ENCODE measurements at regions not wholly inside any gene's neighbourhood (a gene's known extent, or its start where the extent isn't known, plus 50 kb on each side); places are given as distances from the start of the nearest gene placed in this dataset.

- H3K4me3 ChIP-seq (ENCODE audit: low read depth, low read length): no peak overlapping the region
- in situ Hi-C loops (cut with HindIII; ENCODE audit: low pct_ligation_motif_present, low sequenced_read_pairs): no loop called here
- TF ChIP-seq CTCF (IDR thresholded peaks at IDR 0.05; ENCODE audit: low read depth, low read length, missing control alignments): no peak
These were observed 79.4 kb upstream of the RRP15 start for GRCh38 chr1:218205721-218206120.

GRCh38 chr1:218207194-218207593, 77.9 kb upstream of the RRP15 start:
- Histone ChIP-seq H3K36me3 (replicated peaks) (no peaks in the 10 kb centered on the region), H3K4me3 (ENCODE audit: low read depth, low read length) (no peak overlapping the region), H3K27ac (no peak overlapping the region), H3K27me3 (replicated peaks) (no peaks in the 10 kb centered on the region)
- in situ Hi-C loops (cut with HindIII; ENCODE audit: low pct_ligation_motif_present, low sequenced_read_pairs): no loop called here
- no peak for DNase-seq
- TF ChIP-seq CTCF (IDR thresholded peaks at IDR 0.05; ENCODE audit: low read depth, low read length, missing control alignments): no peak

More at GRCh38 chr1:218205721-218206120, 79.4 kb upstream of the RRP15 start:
- Histone ChIP-seq H3K27me3 (replicated peaks) (no peaks in the 10 kb centered on the region), H3K36me3 (replicated peaks) (no peaks in the 10 kb centered on the region), H3K27ac (no peak overlapping the region)
- no peak for DNase-seq

DNA sequence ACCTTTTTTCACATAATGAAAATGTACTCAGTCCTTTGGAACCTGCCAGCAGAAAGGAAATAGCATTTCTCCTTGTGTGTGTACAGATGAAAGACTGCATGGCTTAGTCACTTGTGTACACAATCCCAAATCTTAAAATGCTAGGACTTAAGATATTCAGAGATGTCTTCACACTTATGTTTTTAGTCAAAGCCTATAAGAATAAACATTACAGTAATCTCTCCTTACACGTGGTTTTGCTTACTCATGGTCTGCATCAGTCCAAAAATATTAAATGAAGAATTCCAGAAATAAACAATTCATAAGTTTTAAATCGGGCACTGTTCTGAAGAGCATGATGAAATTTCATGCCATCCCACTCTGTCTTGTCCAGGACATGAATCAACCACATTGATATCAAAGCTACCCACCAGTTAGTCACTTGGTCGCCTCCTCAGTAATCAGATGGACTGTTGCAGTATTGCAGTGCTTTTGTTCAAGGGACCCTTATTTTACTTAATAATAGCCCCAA, 75.7 kb upstream of the RRP15 start:
- Histone ChIP-seq H3K36me3 (replicated peaks) (no peaks in the 10 kb centered on the region), H3K27ac (peak overlapping the region; percentile 27), H3K4me3 (ENCODE audit: low read depth, low read length) (no peak overlapping the region), H3K27me3 (replicated peaks) (no peaks in the 10 kb centered on the region)
- in situ Hi-C loops (cut with HindIII; ENCODE audit: low pct_ligation_motif_present, low sequenced_read_pairs): no loop called here
- TF ChIP-seq CTCF (IDR thresholded peaks at IDR 0.05; ENCODE audit: low read depth, low read length, missing control alignments): no peak
- peak; percentile 51 for DNase-seq

GRCh38 chr1:218211241-218211640, 73.9 kb upstream of the RRP15 start:
- H3K4me3 ChIP-seq (ENCODE audit: low read depth, low read length): no peak overlapping the region
- no peaks in the 10 kb centered on the region for H3K27me3 ChIP-seq (replicated peaks)
- no peak for DNase-seq
- in situ Hi-C loops (cut with HindIII; ENCODE audit: low pct_ligation_motif_present, low sequenced_read_pairs): no loop called here
- no peak overlapping the region for H3K27ac ChIP-seq
- H3K36me3 ChIP-seq (replicated peaks): no peaks in the 10 kb centered on the region
- no peak for TF ChIP-seq CTCF (IDR thresholded peaks at IDR 0.05; ENCODE audit: low read depth, low read length, missing control alignments)

- no peak for DNase-seq
- no peak for TF ChIP-seq CTCF (IDR thresholded peaks at IDR 0.05; ENCODE audit: low read depth, low read length, missing control alignments)
- Histone ChIP-seq H3K4me3 (ENCODE audit: low read depth, low read length) (no peak overlapping the region), H3K27me3 (replicated peaks) (no peaks in the 10 kb centered on the region), H3K36me3 (replicated peaks) (no peaks in the 10 kb centered on the region), H3K27ac (no peak overlapping the region)
- in situ Hi-C loops (cut with HindIII; ENCODE audit: low pct_ligation_motif_present, low sequenced_read_pairs): no loop called here
These were observed 68.1 kb upstream of the RRP15 start for GRCh38 chr1:218217040-218217439.

DNA sequence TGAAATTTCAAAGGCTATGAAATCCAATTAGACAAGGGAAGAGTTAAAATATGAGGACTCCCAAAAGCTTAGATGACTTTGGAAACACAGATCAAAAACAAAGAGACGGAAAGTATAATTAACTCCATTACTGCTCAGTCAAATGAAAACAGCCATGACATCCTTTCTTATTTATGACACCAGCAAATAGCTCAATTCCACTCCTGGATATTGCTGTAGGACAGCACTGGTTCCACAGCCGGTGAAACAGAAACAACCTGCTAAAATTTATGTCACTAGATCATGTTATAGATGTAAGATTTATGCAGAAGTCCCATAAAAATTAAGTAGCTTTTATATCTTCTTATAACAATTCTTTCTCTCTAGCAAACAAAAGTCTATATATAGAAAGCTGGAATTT, 65.6 kb upstream of the RRP15 start:
- no peak for TF ChIP-seq CTCF (IDR thresholded peaks at IDR 0.05; ENCODE audit: low read depth, low read length, missing control alignments)
- H3K4me3 ChIP-seq (ENCODE audit: low read depth, low read length): no peak overlapping the region
- H3K36me3 ChIP-seq (replicated peaks): no peaks in the 10 kb centered on the region
- no peak for DNase-seq
- H3K27me3 ChIP-seq (replicated peaks): no peaks in the 10 kb centered on the region
- in situ Hi-C loops (cut with HindIII; ENCODE audit: low pct_ligation_motif_present, low sequenced_read_pairs): no loop called here
- no peak overlapping the region for H3K27ac ChIP-seq
